AG10803 (cell line): ENCODE measurements at regions not wholly inside any gene's neighbourhood (a gene's known extent, or its start where the extent isn't known, plus 50 kb on each side); places are given as distances from the start of the nearest gene placed in this dataset.

Experiments used
- DNase-seq: peaks from one replicate; pipeline ENCODE4 v3.0.0; 2010; ENCODE audit warnings: low read depth
- H3K4me3 ChIP-seq: 2 replicates; pipeline ENCODE4 v1.5.1; 2011; ENCODE audit warnings: mild to moderate bottlenecking, low read length, control low read depth
- TF ChIP-seq, protein P1 (sequence below): conservative IDR thresholded peaks from 2 replicates; pipeline ENCODE4 v1.5.1; 2011; ENCODE audit warnings: mild to moderate bottlenecking, low read length, control low read depth, inconsistent platforms

GRCh38 chr5:118193194-118193905 is 795.0 kb downstream of the DTWD2 start:
- DNase-seq, result no peak
- TF ChIP-seq, protein P1, sequence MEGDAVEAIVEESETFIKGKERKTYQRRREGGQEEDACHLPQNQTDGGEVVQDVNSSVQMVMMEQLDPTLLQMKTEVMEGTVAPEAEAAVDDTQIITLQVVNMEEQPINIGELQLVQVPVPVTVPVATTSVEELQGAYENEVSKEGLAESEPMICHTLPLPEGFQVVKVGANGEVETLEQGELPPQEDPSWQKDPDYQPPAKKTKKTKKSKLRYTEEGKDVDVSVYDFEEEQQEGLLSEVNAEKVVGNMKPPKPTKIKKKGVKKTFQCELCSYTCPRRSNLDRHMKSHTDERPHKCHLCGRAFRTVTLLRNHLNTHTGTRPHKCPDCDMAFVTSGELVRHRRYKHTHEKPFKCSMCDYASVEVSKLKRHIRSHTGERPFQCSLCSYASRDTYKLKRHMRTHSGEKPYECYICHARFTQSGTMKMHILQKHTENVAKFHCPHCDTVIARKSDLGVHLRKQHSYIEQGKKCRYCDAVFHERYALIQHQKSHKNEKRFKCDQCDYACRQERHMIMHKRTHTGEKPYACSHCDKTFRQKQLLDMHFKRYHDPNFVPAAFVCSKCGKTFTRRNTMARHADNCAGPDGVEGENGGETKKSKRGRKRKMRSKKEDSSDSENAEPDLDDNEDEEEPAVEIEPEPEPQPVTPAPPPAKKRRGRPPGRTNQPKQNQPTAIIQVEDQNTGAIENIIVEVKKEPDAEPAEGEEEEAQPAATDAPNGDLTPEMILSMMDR, result no peak
- H3K4me3 ChIP-seq, result no peak overlapping the region

- no peak overlapping the region for H3K4me3 ChIP-seq
- TF ChIP-seq, protein P1, result no peak
- DNase-seq, result no peak
These were observed 803.3 kb downstream of the DTWD2 start for GRCh38 chr5:118185018-118185417.

DNA sequence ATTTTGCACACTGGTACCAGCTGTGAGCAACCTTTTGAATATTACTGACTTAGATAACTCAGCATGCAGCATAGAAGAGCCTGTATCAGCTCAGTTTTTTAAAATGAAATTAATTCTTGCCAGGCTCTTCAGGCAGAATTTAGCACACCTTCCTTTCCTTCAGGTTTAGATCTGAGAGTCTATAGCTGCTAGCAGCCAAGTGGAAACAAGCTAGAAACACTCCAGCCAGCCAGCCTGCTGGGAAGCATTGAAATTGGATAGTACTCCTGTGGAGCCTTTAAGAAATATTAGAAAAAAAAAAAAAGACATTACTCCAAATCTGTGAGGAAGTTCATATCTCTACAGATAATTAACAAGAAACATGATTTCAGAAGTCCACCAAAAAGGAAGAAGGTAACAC is 812.2 kb downstream of the DTWD2 start:
- H3K4me3 ChIP-seq, result no peak overlapping the region
- no peak for DNase-seq
- TF ChIP-seq, protein P1, result no peak

DNA sequence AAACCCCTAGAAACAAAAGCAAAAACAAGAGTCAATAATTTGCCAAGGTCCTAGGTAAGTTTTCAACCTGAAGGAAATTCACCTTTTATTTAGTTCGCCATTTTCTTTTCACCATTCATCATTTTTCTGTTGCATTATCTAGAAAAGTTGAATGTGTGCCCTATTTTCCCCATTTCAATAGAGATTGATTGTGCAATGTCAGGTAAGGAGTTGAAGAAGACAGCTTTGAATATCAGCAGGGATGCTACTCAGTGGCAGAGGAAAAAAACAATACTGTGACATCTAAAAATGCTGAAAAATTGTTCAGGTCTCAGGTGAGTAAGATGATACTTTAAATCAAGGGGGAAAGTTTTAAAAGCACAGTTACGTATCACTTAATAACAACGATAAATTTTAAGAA is 813.7 kb downstream of the DTWD2 start:
- no peak for DNase-seq
- H3K4me3 ChIP-seq, result no peak overlapping the region
- TF ChIP-seq, protein P1, result no peak

- TF ChIP-seq, protein P1, result no peak
- H3K4me3 ChIP-seq, result no peak overlapping the region
- DNase-seq, result no peak
These were observed 815.0 kb downstream of the DTWD2 start for GRCh38 chr5:118173340-118173739.

- no peak for DNase-seq
- no peak overlapping the region for H3K4me3 ChIP-seq
- TF ChIP-seq, protein P1, result no peak
These were observed 822.7 kb downstream of the DTWD2 start for GRCh38 chr5:118165619-118166018.

GRCh38 chr5:118156181-118156580 is 832.2 kb downstream of the DTWD2 start:
- TF ChIP-seq, protein P1, result no peak
- no peak overlapping the region for H3K4me3 ChIP-seq
- no peak for DNase-seq
